ENCODE measurements at regions not wholly inside any gene's neighbourhood (a gene's known extent, or its start where the extent isn't known, plus 50 kb on each side); places are given as distances from the start of the nearest gene placed in this dataset.

DNA sequence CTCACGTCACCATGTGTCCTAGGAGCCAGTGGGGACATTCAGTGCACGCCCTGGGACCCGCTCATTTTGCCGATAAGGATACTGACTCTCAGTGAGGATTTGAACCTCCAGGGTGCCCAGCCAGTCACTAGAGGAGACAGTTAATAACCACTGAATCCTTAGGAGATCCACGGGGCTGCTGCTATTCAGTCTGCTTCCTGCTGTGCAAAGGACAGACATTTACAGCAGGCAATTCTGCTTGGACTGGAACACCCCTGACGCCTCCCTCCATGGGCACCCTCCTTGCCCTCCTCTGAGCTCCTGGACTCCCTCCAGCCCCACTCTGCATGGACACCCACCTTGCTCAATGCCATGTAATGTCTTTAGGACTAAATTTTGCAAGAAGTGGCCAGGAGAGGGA lies 265.5 kb downstream of the EIPR1 start:
- TF ChIP-seq, protein P1, sequence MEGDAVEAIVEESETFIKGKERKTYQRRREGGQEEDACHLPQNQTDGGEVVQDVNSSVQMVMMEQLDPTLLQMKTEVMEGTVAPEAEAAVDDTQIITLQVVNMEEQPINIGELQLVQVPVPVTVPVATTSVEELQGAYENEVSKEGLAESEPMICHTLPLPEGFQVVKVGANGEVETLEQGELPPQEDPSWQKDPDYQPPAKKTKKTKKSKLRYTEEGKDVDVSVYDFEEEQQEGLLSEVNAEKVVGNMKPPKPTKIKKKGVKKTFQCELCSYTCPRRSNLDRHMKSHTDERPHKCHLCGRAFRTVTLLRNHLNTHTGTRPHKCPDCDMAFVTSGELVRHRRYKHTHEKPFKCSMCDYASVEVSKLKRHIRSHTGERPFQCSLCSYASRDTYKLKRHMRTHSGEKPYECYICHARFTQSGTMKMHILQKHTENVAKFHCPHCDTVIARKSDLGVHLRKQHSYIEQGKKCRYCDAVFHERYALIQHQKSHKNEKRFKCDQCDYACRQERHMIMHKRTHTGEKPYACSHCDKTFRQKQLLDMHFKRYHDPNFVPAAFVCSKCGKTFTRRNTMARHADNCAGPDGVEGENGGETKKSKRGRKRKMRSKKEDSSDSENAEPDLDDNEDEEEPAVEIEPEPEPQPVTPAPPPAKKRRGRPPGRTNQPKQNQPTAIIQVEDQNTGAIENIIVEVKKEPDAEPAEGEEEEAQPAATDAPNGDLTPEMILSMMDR (IDR thresholded peaks at IDR 0.05) = no peak
- no peak for TF ChIP-seq POLR2A (IDR thresholded peaks at IDR 0.05)

Data from sigmoid colon (tissue), 3 donors.